Spleen (tissue), 11 donors: ENCODE measurements at regions not wholly inside any gene's neighbourhood (a gene's known extent, or its start where the extent isn't known, plus 50 kb on each side); places are given as distances from the start of the nearest gene placed in this dataset.
"Not testable (repeated sequence)": the region's sequence is repeated elsewhere in the genome, so short reads cannot be mapped to it uniquely, and the experiment has no call there.

Experiments
- DNase-seq: peaks from one replicate; pipeline ENCODE4 v3.0.0-alpha.2; 2020
- H3K27ac ChIP-seq, 8 donors: fragments of 200-600 bp; sonication (generic) in 7 of 8; 1 replicate in 4 of 8; 2 replicates in 4 of 8; pipeline versions ENCODE4 v1.5.0 to v1.8.0; 2016 to 2021; ENCODE audit warnings: inconsistent platforms in 4 of 8, mild to moderate bottlenecking in 4 of 8, moderate library complexity in 1 of 8
- H3K27me3 ChIP-seq, 7 donors: fragments of 200-600 bp; sonication (generic) in 6 of 7; replicated peaks in 1 of 7; 1 replicate in 4 of 7; 2 replicates in 3 of 7; pipeline versions ENCODE4 v1.5.0 to v1.8.0; 2016 to 2021; ENCODE audit warnings: inconsistent platforms in 3 of 7, mild to moderate bottlenecking in 1 of 7
- H3K36me3 ChIP-seq, 6 donors: fragments of 200-600 bp; sonication (generic) in 5 of 6; 1 replicate in 4 of 6; 2 replicates in 2 of 6; pipeline versions ENCODE4 v1.5.0 to v1.8.0; 2016 to 2021; ENCODE audit warnings: inconsistent platforms in 2 of 6
- H3K4me1 ChIP-seq, 6 donors: fragments of 200-600 bp; sonication (generic) in 5 of 6; 1 replicate in 3 of 6; 2 replicates in 3 of 6; pipeline versions ENCODE4 v1.5.0 to v1.8.0; 2016 to 2021; ENCODE audit warnings: inconsistent platforms in 3 of 6
- H3K4me3 ChIP-seq, 8 donors: fragments of 200-600 bp; sonication (generic) in 7 of 8; 1 replicate in 4 of 8; 2 replicates in 4 of 8; pipeline versions ENCODE4 v1.5.0 to v1.8.0; 2016 to 2021; ENCODE audit warnings: inconsistent platforms in 4 of 8, mild to moderate bottlenecking in 4 of 8, moderate library complexity in 2 of 8
- H3K9me3 ChIP-seq, 8 donors: fragments of 200-600 bp; sonication (generic) in 7 of 8; 1 replicate in 4 of 8; 2 replicates in 4 of 8; pipeline versions ENCODE4 v1.5.0 to v1.8.0; 2016 to 2021; ENCODE audit warnings: inconsistent platforms in 4 of 8
- CTCF ChIP-seq, 11 experiments: fragments of 200-600 bp in 7 of 11; fragments of 450-650 bp in 4 of 11; sonication (generic) in 4 of 11; IDR thresholded peaks in 8 of 11; conservative IDR thresholded peaks in 3 of 11; 1 replicate in 7 of 11; 2 replicates in 4 of 11; pipeline versions ENCODE4 v1.4.0 to v1.8.0; 2016 to 2021; ENCODE audit warnings: antibody characterized with exemption in 11 of 11, inconsistent platforms in 4 of 11, mild to moderate bottlenecking in 1 of 11
- POLR2A ChIP-seq, 3 donors: fragments of 450-650 bp; IDR thresholded peaks; one replicate each; pipeline ENCODE4 v1.5.1; 2017; ENCODE audit warnings: antibody characterized with exemption in 3 of 3, mild to moderate bottlenecking in 1 of 3
- POLR2AphosphoS5 ChIP-seq, 3 donors: sonication (generic); formaldehyde crosslinking; IDR thresholded peaks; one replicate each; pipeline ENCODE4 v1.5.1; 2017; ENCODE audit warnings: antibody characterized with exemption in 3 of 3
- WGBS, 5 donors: extraction: QIAGEN DNeasy Blood & Tissue Kit in 3 of 5; methylation state at CpG; one replicate each; pipeline versions ENCODE4 v1.1.5 to v1.1.7; 2013 to 2018; 5-methylcytosine and 5-hydroxymethylcytosine counted together
- intact Hi-C: fragments of 100-400 bp; cut with DNase I; formaldehyde crosslinking; loops from one replicate; pipeline ENCODE4 v1.15.0; 2023; ENCODE audit warnings: low total_unique reads
- donor health status: healthy with polysubstance abuse.
- donor health status: DM: no; HTN: no; CAD: no; lungs with moderate emphysema.
- donor health status: DM: no; HTN: no; CAD: no.
- donor health status: Bipolar disorder and iron deficiency.
- donor health status: healthy.
- donor health status: DM: no; HTN: no; CAD: no.
- donor health status: DM: yes; HTN: yes; CAD: no.

- Histone ChIP-seq H3K27ac (no peak overlapping the region), H3K9me3 (peaks cover 0 to 65% (median 55%) of the 10 kb centered on the region in 8 donors), H3K4me3 (no peak overlapping the region), H3K27me3 (peaks cover 0 to 43% (median 0%) of the 10 kb centered on the region in 7 donors), H3K36me3 (no peaks in the 10 kb centered on the region), H3K4me1 (no peaks in the 10 kb centered on the region)
- peak; percentile 66 for DNase-seq
- 40 to 67% (median 46%) methylated on average over 39 to 80 of the region's 80 CpGs for WGBS, 5 donors
- intact Hi-C loops: no loop called here
- no peak for TF ChIP-seq POLR2A (IDR thresholded peaks at IDR 0.05)
- no peak for TF ChIP-seq POLR2AphosphoS5 (IDR thresholded peaks at IDR 0.05)
- TF ChIP-seq CTCF (IDR thresholded peaks at IDR 0.05 in 8 of 11, conservative IDR thresholded peaks at IDR 0.05 in 3 of 11): no peak
Measured at GRCh38 chr20:29743101-29743931, 1514.1 kb upstream of the DEFB115 start.

DNA sequence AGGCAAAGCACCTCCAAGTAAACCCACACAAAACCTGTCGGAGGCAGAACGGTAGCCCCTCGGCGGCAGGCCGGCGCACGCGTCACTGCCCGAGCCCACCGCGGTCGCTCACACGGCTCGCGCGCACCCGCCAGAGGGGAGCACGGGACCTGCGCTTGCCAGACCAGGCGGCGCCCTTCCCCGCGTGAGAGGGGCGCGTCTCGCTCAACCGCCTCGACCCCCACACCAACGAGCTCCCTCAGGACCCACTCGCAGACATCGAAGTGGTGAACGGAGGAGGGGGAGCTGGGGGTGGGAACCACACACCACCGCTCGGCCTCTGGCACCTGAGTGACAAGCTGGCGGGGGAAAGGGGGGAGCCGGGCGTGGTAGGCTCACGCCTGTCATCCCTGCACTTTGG, 1513.4 kb upstream of the DEFB115 start:
- peak; percentile 56 for DNase-seq
- WGBS, 5 donors: 31 to 67% (median 57%) methylated on average over 14 to 38 of the region's 38 CpGs

GRCh38 chr20:29745534-29746245, 1511.8 kb upstream of the DEFB115 start:
- WGBS, 5 donors: 81 to 86% (median 83%) methylated on average over 22 to 26 of the region's 26 CpGs
- DNase-seq: peak; percentile 69
- intact Hi-C loops: not testable (repeated sequence)

More for the DNA sequence above, 1513.4 kb upstream of the DEFB115 start:
- Histone ChIP-seq H3K27me3 (peaks cover 0 to 43% (median 0%) of the 10 kb centered on the region in 7 donors), H3K27ac (no peak overlapping the region), H3K9me3 (peaks cover 0 to 59% (median 48%) of the 10 kb centered on the region in 8 donors), H3K36me3 (no peaks in the 10 kb centered on the region), H3K4me1 (no peaks in the 10 kb centered on the region), H3K4me3 (no peak overlapping the region)
- TF ChIP-seq POLR2AphosphoS5 (IDR thresholded peaks at IDR 0.05) (no peak), CTCF (IDR thresholded peaks at IDR 0.05 in 8 of 11, conservative IDR thresholded peaks at IDR 0.05 in 3 of 11) (no peak), POLR2A (IDR thresholded peaks at IDR 0.05) (no peak)
- intact Hi-C loops: no loop called here

DNA sequence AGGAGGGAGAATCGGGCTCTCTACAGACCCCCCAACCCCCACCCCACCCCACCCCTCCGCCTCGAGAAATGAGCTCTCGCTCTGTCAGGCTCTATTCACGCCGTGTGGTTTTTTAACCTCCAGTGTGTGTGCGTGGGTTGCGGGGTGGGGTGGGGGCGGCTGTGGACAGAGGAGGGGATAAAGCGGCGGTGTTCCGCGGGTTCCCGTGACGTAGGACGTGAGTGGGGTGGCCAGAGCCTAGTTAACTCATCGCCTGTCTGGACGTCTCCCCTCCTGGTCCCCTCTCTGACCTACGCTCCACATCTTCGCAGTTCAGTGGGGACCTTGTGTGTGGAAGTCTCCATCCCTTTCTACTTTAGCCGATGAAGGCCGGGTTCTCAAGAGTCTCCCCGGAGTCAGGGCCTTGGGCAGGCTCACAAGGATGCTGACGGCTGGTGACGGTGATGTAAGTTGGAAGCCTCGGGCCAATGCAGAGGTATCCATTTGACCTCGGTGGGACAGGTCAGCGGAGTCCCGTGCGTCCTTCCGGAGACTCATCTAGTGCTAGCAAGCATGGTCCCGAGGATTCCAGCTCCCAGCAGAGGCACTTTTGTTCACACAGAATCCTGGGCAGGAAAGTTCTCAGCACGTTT, 1507.1 kb upstream of the DEFB115 start:
- intact Hi-C loops: no loop called here
- Histone ChIP-seq H3K4me3 (no peak overlapping the region), H3K27ac (no peak overlapping the region), H3K9me3 (peaks cover 0 to 35% (median 8%) of the 10 kb centered on the region in 8 donors), H3K27me3 (peaks cover 0 to 12% (median 0%) of the 10 kb centered on the region in 7 donors), H3K36me3 (no peaks in the 10 kb centered on the region), H3K4me1 (no peaks in the 10 kb centered on the region)
- TF ChIP-seq POLR2A (IDR thresholded peaks at IDR 0.05) (no peak), CTCF (IDR thresholded peaks at IDR 0.05 in 8 of 11, conservative IDR thresholded peaks at IDR 0.05 in 3 of 11) (no peak), POLR2AphosphoS5 (IDR thresholded peaks at IDR 0.05) (no peak)
- peak; percentile 37 for DNase-seq
- WGBS, 5 donors: 90 to 96% (median 93%) methylated on average over 32 to 33 of the region's 33 CpGs

More at GRCh38 chr20:29745534-29746245, 1511.8 kb upstream of the DEFB115 start:
- H3K27ac ChIP-seq, H3K4me1 ChIP-seq, H3K36me3 ChIP-seq, H3K4me3 ChIP-seq: not testable (repeated sequence)
- peaks cover 0 to 40% (median 0%) of the 10 kb centered on the region in 7 donors for H3K27me3 ChIP-seq
- H3K9me3 ChIP-seq: peaks cover 0 to 55% (median 44%) of the 10 kb centered on the region in 8 donors

DNA sequence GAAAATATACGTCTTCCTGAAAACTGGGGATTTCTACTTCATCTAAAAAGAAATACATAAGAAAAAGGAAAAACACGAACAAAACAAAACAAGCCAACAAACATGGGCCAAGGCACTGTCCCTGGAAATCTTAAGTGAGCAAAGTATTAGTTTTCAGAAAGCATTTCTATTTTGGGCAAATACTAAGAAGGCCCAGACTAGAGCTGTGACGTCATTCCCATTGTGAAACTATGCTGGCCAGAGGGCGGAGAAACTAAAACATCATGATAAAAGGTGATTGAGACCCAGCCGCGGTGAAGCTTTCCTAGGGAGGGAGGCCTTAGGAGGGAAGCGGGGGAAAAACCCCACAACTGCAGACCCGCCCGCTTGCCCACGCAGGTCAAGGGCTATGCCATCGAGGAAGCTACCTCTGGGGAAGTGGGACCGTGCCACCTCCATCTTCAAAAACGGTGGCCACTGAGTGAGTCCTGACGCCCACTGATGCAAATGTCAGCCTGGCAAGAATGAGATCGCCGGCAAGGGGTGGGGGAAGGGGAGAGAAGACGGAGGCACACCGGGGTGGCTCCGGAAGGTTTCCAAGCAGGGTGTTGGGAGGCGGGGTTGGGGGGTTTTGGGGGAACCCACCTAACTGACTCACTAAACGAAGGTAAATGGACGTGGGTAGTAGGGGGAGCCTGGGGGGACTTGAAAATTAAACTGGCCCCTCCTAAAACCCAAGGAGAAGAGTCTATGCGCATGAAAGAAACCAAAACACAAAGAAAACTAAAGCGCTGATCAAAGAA, 1504.6 kb upstream of the DEFB115 start:
- whole genome bisulfite sequencing, 5 donors: 23 to 48% (median 27%) methylated on average over 23 to 24 of the region's 24 CpGs
- H3K4me3 ChIP-seq, H3K27ac ChIP-seq, intact Hi-C loops, H3K36me3 ChIP-seq, H3K4me1 ChIP-seq: not testable (repeated sequence)
- Histone ChIP-seq H3K9me3 (peaks cover 0 to 41% (median 8%) of the 10 kb centered on the region in 8 donors), H3K27me3 (peaks cover 0 to 12% (median 0%) of the 10 kb centered on the region in 7 donors)
- peak; percentile 45 for DNase-seq

- H3K27ac ChIP-seq, H3K36me3 ChIP-seq, H3K4me3 ChIP-seq, DNase-seq, intact Hi-C loops, H3K4me1 ChIP-seq: not testable (repeated sequence)
- peaks cover 0 to 44% (median 10%) of the 10 kb centered on the region in 8 donors for H3K9me3 ChIP-seq
- 21 to 59% (median 33%) methylated on average over 15 of the region's 15 CpGs for WGBS, 5 donors
- peaks cover 0 to 12% (median 0%) of the 10 kb centered on the region in 7 donors for H3K27me3 ChIP-seq
Measured at GRCh38 chr20:29753426-29753746, 1504.1 kb upstream of the DEFB115 start.
